ENCODE measurements at regions not wholly inside any gene's neighbourhood (a gene's known extent, or its start where the extent isn't known, plus 50 kb on each side); places are given as distances from the start of the nearest gene placed in this dataset.

DNA sequence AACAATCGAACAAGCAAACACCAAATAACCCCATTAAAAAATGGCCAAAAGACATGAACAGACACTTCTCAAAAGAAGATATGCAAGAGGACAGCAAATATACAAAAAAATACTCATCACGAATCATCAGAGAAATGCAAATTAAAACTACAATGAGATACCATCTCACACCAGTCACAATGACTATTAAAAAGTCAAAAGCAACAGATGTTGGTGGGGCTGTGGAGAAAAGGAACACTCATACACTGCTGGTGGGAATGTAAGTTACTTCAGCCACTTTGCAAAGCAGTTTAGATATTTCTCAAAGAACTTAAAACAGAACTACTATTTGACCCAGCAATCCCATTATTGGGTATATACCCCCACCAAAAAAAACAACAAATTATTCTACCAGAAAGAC, 51.3 kb upstream of the FLI1 start:
- H3K4me3 ChIP-seq (ENCODE audit: low read depth, low read length), result no peak overlapping the region
- H3K36me3 ChIP-seq (ENCODE audit: control insufficient read depth, insufficient read depth, low read length), result no peaks in the 10 kb centered on the region
- TF ChIP-seq, protein P1, sequence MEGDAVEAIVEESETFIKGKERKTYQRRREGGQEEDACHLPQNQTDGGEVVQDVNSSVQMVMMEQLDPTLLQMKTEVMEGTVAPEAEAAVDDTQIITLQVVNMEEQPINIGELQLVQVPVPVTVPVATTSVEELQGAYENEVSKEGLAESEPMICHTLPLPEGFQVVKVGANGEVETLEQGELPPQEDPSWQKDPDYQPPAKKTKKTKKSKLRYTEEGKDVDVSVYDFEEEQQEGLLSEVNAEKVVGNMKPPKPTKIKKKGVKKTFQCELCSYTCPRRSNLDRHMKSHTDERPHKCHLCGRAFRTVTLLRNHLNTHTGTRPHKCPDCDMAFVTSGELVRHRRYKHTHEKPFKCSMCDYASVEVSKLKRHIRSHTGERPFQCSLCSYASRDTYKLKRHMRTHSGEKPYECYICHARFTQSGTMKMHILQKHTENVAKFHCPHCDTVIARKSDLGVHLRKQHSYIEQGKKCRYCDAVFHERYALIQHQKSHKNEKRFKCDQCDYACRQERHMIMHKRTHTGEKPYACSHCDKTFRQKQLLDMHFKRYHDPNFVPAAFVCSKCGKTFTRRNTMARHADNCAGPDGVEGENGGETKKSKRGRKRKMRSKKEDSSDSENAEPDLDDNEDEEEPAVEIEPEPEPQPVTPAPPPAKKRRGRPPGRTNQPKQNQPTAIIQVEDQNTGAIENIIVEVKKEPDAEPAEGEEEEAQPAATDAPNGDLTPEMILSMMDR (IDR thresholded peaks at IDR 0.05; ENCODE audit: insufficient read depth, low read length, severe bottlenecking), result no peak
- no peak for FAIRE-seq
- no peaks in the 10 kb centered on the region for H3K27me3 ChIP-seq (ENCODE audit: control insufficient read depth, insufficient read depth, low read length)
- peak; percentile 36 for DNase-seq (ENCODE audit: low read depth)

GRCh38 chr11:128643661-128644317, 50.1 kb upstream of the FLI1 start:
- FAIRE-seq (no peak), DNase-seq (ENCODE audit: low read depth) (no peak)
- Histone ChIP-seq H3K4me3 (ENCODE audit: low read depth, low read length) (no peak overlapping the region), H3K36me3 (ENCODE audit: control insufficient read depth, insufficient read depth, low read length) (no peaks in the 10 kb centered on the region), H3K27me3 (ENCODE audit: control insufficient read depth, insufficient read depth, low read length) (peaks cover 1% of the 10 kb centered on the region)
- TF ChIP-seq, protein P1 (IDR thresholded peaks at IDR 0.05; ENCODE audit: insufficient read depth, low read length, severe bottlenecking), result no peak
